Vagina (tissue), 2 donors: ENCODE measurements at regions not wholly inside any gene's neighbourhood (a gene's known extent, or its start where the extent isn't known, plus 50 kb on each side); places are given as distances from the start of the nearest gene placed in this dataset.

Experiments
- DNase-seq, 2 donors: peaks; one replicate each; pipeline ENCODE4 v3.0.0-alpha.2; 2017; ENCODE audit errors: extremely low spot score in 2 of 2
- H3K27ac ChIP-seq: fragments of 200-600 bp; sonication (generic); one replicate; pipeline ENCODE4 v1.5.1; 2019
- H3K27me3 ChIP-seq: fragments of 200-600 bp; sonication (generic); one replicate; pipeline ENCODE4 v1.5.1; 2019
- H3K36me3 ChIP-seq, 2 donors: fragments of 200-600 bp; sonication (generic); one replicate each; pipeline ENCODE4 v1.5.1; 2017 to 2019
- H3K4me1 ChIP-seq: fragments of 200-600 bp; sonication (generic); one replicate; pipeline ENCODE4 v1.5.1; 2019
- H3K4me3 ChIP-seq, 2 donors: fragments of 200-600 bp; sonication (generic); 1 replicate in 1 of 2; 2 replicates in 1 of 2; pipeline ENCODE4 v1.5.1; 2016 to 2019
- H3K9me3 ChIP-seq: fragments of 200-600 bp; sonication (generic); one replicate; pipeline ENCODE4 v1.5.1; 2019
- CTCF ChIP-seq, 3 experiments: fragments of 450-650 bp in 2 of 3; fragments of 200-600 bp in 1 of 3; sonication (generic) in 1 of 3; IDR thresholded peaks; one replicate each; pipeline ENCODE4 v1.5.1; 2017 to 2019; ENCODE audit warnings: antibody characterized with exemption in 3 of 3, mild to moderate bottlenecking in 2 of 3, moderate library complexity in 2 of 3
- POLR2A ChIP-seq, 2 donors: fragments of 450-650 bp; IDR thresholded peaks; one replicate each; pipeline ENCODE4 v1.6.1; 2017; ENCODE audit warnings: antibody characterized with exemption in 2 of 2, mild to moderate bottlenecking in 2 of 2, moderate library complexity in 2 of 2
- POLR2AphosphoS5 ChIP-seq, 2 donors: sonication (generic); formaldehyde crosslinking; IDR thresholded peaks; one replicate each; pipeline ENCODE4 v1.9.0; 2017; ENCODE audit warnings: antibody characterized with exemption in 2 of 2, mild to moderate bottlenecking in 2 of 2, low read depth in 1 of 2; ENCODE audit not compliant: insufficient read depth in 1 of 2
- intact Hi-C: fragments of 100-400 bp; cut with DNase I; formaldehyde crosslinking; loops from one replicate; pipeline ENCODE4 v1.15.1; 2023

GRCh38 chr2:162963156-162963555 lies 124.6 kb upstream of the KCNH7 start:
- TF ChIP-seq CTCF (IDR thresholded peaks at IDR 0.05) (no peak), POLR2A (IDR thresholded peaks at IDR 0.05) (no peak), POLR2AphosphoS5 (IDR thresholded peaks at IDR 0.05; ENCODE audit: insufficient read depth in 1 of 2, low read depth in 1 of 2) (no peak)
- H3K9me3 ChIP-seq: no peaks in the 10 kb centered on the region
- no peak for DNase-seq
- intact Hi-C loops: no loop called here
- H3K36me3 ChIP-seq: no peaks in the 10 kb centered on the region
- H3K4me3 ChIP-seq: no peak overlapping the region
- H3K4me1 ChIP-seq: no peaks in the 10 kb centered on the region
- H3K27ac ChIP-seq: no peak overlapping the region
- no peaks in the 10 kb centered on the region for H3K27me3 ChIP-seq

GRCh38 chr2:162945785-162946184 lies 107.2 kb upstream of the KCNH7 start:
- Histone ChIP-seq H3K4me1 (no peaks in the 10 kb centered on the region), H3K36me3 (no peaks in the 10 kb centered on the region), H3K27me3 (no peaks in the 10 kb centered on the region), H3K9me3 (no peaks in the 10 kb centered on the region), H3K27ac (no peak overlapping the region), H3K4me3 (no peak overlapping the region)
- DNase-seq: no peak
- intact Hi-C loops: no loop called here
- no peak for TF ChIP-seq CTCF (IDR thresholded peaks at IDR 0.05)
- TF ChIP-seq POLR2AphosphoS5 (IDR thresholded peaks at IDR 0.05; ENCODE audit: insufficient read depth in 1 of 2, low read depth in 1 of 2): no peak
- TF ChIP-seq POLR2A (IDR thresholded peaks at IDR 0.05): no peak

- TF ChIP-seq POLR2A (IDR thresholded peaks at IDR 0.05) (no peak), POLR2AphosphoS5 (IDR thresholded peaks at IDR 0.05; ENCODE audit: insufficient read depth in 1 of 2, low read depth in 1 of 2) (no peak)
- intact Hi-C loops: no loop called here
- DNase-seq: no peak
- no peak overlapping the region for H3K4me3 ChIP-seq
- no peaks in the 10 kb centered on the region for H3K4me1 ChIP-seq
- H3K36me3 ChIP-seq: no peaks in the 10 kb centered on the region
- no peaks in the 10 kb centered on the region for H3K27me3 ChIP-seq
- no peak overlapping the region for H3K27ac ChIP-seq
- peaks cover 3% of the 10 kb centered on the region for H3K9me3 ChIP-seq
Observed at GRCh38 chr2:162938387-162938786, 99.8 kb upstream of the KCNH7 start.

GRCh38 chr2:162934191-162934590 lies 95.6 kb upstream of the KCNH7 start:
- no peaks in the 10 kb centered on the region for H3K36me3 ChIP-seq
- H3K4me3 ChIP-seq: no peak overlapping the region
- intact Hi-C loops: no loop called here
- no peaks in the 10 kb centered on the region for H3K27me3 ChIP-seq
- H3K9me3 ChIP-seq: peaks cover 3% of the 10 kb centered on the region
- H3K4me1 ChIP-seq: no peaks in the 10 kb centered on the region
- DNase-seq: no peak
- TF ChIP-seq POLR2A (IDR thresholded peaks at IDR 0.05) (no peak), CTCF (IDR thresholded peaks at IDR 0.05) (no peak), POLR2AphosphoS5 (IDR thresholded peaks at IDR 0.05; ENCODE audit: insufficient read depth in 1 of 2, low read depth in 1 of 2) (no peak)
- H3K27ac ChIP-seq: no peak overlapping the region

GRCh38 chr2:162932416-162932815 lies 93.8 kb upstream of the KCNH7 start:
- Histone ChIP-seq H3K36me3 (no peaks in the 10 kb centered on the region), H3K4me1 (no peaks in the 10 kb centered on the region), H3K27me3 (no peaks in the 10 kb centered on the region), H3K4me3 (no peak overlapping the region), H3K9me3 (peaks cover 3% of the 10 kb centered on the region), H3K27ac (no peak overlapping the region)
- intact Hi-C loops: no loop called here
- TF ChIP-seq POLR2A (IDR thresholded peaks at IDR 0.05) (no peak), POLR2AphosphoS5 (IDR thresholded peaks at IDR 0.05; ENCODE audit: insufficient read depth in 1 of 2, low read depth in 1 of 2) (no peak), CTCF (IDR thresholded peaks at IDR 0.05) (no peak)
- no peak for DNase-seq

- Histone ChIP-seq H3K4me3 (no peak overlapping the region), H3K36me3 (no peaks in the 10 kb centered on the region), H3K9me3 (no peaks in the 10 kb centered on the region), H3K27me3 (no peaks in the 10 kb centered on the region), H3K27ac (no peak overlapping the region), H3K4me1 (no peaks in the 10 kb centered on the region)
- intact Hi-C loops: no loop called here
- DNase-seq: no peak
- no peak for TF ChIP-seq POLR2A (IDR thresholded peaks at IDR 0.05)
- TF ChIP-seq CTCF (IDR thresholded peaks at IDR 0.05): no peak
- TF ChIP-seq POLR2AphosphoS5 (IDR thresholded peaks at IDR 0.05; ENCODE audit: insufficient read depth in 1 of 2, low read depth in 1 of 2): no peak
Observed at GRCh38 chr2:162929571-162929970, 91.0 kb upstream of the KCNH7 start.
